ENCODE measurements at regions not wholly inside any gene's neighbourhood (a gene's known extent, or its start where the extent isn't known, plus 50 kb on each side); places are given as distances from the start of the nearest gene placed in this dataset.

DNA sequence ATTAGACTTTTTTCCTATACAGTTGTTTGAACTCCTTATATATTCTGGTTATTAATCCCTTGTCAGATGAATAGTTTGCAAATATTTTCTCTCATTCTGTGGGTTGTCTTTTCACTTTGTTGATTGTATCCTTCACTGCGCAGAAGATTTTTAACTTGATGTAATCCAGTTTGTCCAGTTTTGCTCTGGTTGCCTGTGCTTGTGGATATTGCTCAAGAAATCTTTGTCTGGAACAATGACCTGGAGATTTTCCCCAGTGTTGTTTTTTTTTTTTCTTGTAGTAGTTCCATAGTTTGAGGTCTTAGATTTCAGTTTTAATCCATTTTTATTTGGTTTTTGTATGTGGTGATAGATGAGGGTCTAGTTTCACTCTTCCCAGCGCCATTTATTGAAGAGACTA is 289.8 kb upstream of the SPOCK3 start:
- TF ChIP-seq ZNF598 (CRISPR knock-in tag; IDR thresholded peaks at IDR 0.05; ENCODE audit: borderline replicate concordance) = no peak
- TF ChIP-seq, protein P1, sequence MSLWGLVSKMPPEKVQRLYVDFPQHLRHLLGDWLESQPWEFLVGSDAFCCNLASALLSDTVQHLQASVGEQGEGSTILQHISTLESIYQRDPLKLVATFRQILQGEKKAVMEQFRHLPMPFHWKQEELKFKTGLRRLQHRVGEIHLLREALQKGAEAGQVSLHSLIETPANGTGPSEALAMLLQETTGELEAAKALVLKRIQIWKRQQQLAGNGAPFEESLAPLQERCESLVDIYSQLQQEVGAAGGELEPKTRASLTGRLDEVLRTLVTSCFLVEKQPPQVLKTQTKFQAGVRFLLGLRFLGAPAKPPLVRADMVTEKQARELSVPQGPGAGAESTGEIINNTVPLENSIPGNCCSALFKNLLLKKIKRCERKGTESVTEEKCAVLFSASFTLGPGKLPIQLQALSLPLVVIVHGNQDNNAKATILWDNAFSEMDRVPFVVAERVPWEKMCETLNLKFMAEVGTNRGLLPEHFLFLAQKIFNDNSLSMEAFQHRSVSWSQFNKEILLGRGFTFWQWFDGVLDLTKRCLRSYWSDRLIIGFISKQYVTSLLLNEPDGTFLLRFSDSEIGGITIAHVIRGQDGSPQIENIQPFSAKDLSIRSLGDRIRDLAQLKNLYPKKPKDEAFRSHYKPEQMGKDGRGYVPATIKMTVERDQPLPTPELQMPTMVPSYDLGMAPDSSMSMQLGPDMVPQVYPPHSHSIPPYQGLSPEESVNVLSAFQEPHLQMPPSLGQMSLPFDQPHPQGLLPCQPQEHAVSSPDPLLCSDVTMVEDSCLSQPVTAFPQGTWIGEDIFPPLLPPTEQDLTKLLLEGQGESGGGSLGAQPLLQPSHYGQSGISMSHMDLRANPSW (CRISPR knock-in tag; IDR thresholded peaks at IDR 0.05; ENCODE audit: borderline replicate concordance) = no peak
- no peak for TF ChIP-seq RAD21 (CRISPR knock-in tag; IDR thresholded peaks at IDR 0.05)
- no peak for TF ChIP-seq CREM (IDR thresholded peaks at IDR 0.05)
- TF ChIP-seq CREM (CRISPR knock-in tag; IDR thresholded peaks at IDR 0.05) = no peak
- no peak for TF ChIP-seq ADNP (CRISPR knock-in tag; IDR thresholded peaks at IDR 0.05)
- no peak for TF ChIP-seq TAF1 (CRISPR knock-in tag; IDR thresholded peaks at IDR 0.05)
- TF ChIP-seq, protein P2, sequence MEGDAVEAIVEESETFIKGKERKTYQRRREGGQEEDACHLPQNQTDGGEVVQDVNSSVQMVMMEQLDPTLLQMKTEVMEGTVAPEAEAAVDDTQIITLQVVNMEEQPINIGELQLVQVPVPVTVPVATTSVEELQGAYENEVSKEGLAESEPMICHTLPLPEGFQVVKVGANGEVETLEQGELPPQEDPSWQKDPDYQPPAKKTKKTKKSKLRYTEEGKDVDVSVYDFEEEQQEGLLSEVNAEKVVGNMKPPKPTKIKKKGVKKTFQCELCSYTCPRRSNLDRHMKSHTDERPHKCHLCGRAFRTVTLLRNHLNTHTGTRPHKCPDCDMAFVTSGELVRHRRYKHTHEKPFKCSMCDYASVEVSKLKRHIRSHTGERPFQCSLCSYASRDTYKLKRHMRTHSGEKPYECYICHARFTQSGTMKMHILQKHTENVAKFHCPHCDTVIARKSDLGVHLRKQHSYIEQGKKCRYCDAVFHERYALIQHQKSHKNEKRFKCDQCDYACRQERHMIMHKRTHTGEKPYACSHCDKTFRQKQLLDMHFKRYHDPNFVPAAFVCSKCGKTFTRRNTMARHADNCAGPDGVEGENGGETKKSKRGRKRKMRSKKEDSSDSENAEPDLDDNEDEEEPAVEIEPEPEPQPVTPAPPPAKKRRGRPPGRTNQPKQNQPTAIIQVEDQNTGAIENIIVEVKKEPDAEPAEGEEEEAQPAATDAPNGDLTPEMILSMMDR (CRISPR knock-in tag; IDR thresholded peaks at IDR 0.05) = no peak
- TF ChIP-seq, protein P3, sequence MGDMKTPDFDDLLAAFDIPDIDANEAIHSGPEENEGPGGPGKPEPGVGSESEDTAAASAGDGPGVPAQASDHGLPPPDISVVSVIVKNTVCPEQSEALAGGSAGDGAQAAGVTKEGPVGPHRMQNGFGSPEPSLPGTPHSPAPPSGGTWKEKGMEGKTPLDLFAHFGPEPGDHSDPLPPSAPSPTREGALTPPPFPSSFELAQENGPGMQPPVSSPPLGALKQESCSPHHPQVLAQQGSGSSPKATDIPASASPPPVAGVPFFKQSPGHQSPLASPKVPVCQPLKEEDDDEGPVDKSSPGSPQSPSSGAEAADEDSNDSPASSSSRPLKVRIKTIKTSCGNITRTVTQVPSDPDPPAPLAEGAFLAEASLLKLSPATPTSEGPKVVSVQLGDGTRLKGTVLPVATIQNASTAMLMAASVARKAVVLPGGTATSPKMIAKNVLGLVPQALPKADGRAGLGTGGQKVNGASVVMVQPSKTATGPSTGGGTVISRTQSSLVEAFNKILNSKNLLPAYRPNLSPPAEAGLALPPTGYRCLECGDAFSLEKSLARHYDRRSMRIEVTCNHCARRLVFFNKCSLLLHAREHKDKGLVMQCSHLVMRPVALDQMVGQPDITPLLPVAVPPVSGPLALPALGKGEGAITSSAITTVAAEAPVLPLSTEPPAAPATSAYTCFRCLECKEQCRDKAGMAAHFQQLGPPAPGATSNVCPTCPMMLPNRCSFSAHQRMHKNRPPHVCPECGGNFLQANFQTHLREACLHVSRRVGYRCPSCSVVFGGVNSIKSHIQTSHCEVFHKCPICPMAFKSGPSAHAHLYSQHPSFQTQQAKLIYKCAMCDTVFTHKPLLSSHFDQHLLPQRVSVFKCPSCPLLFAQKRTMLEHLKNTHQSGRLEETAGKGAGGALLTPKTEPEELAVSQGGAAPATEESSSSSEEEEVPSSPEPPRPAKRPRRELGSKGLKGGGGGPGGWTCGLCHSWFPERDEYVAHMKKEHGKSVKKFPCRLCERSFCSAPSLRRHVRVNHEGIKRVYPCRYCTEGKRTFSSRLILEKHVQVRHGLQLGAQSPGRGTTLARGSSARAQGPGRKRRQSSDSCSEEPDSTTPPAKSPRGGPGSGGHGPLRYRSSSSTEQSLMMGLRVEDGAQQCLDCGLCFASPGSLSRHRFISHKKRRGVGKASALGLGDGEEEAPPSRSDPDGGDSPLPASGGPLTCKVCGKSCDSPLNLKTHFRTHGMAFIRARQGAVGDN (CRISPR knock-in tag; IDR thresholded peaks at IDR 0.05) = no peak
- no peak for TF ChIP-seq GTF3A (CRISPR knock-in tag; conservative IDR thresholded peaks at IDR 0.05)

Data from HepG2 (cell line).